ENCODE measurements at regions not wholly inside any gene's neighbourhood (a gene's known extent, or its start where the extent isn't known, plus 50 kb on each side); places are given as distances from the start of the nearest gene placed in this dataset.

GRCh38 chr10:36388166-36388565 lies 737.2 kb upstream of the ANKRD30A start:
- CTCF ChIA-PET = interaction anchor here (0.6 kb wide), 1 partner anchor 449 kb away, joined by 4 read pairs; no protein-coding TSS in a partner anchor
- TF ChIP-seq CTCF (IDR thresholded peaks at IDR 0.05; ENCODE audit: extremely low read depth in 1 of 2, insufficient read depth in 1 of 2, low read depth in 1 of 2, low read length in 2 of 2) (no peak), POLR2AphosphoS5 (IDR thresholded peaks at IDR 0.05; ENCODE audit: insufficient read depth, low read depth, low read length) (no peak), MAX (IDR thresholded peaks at IDR 0.05; ENCODE audit: insufficient read depth, insufficient read length) (no peak), EZH2 (IDR thresholded peaks at IDR 0.05; ENCODE audit: borderline replicate concordance, low read depth, low read length, severe bottlenecking) (no peak), MYC (IDR thresholded peaks at IDR 0.05; ENCODE audit: low read depth, low read length) (no peak), POLR2A (IDR thresholded peaks at IDR 0.05; ENCODE audit: low read depth, low read length) (no peak), JUN (IDR thresholded peaks at IDR 0.05; ENCODE audit: borderline replicate concordance, insufficient read depth, insufficient read length, low read depth) (no peak)
- H3K9me3 ChIP-seq (replicated peaks; ENCODE audit: control insufficient read depth, insufficient read depth, low read length) = no peaks in the 10 kb centered on the region
- H3K27ac ChIP-seq (ENCODE audit: insufficient read depth, low read depth, low read length) = no peak overlapping the region
- intact Hi-C loops (cut with micrococcal nuclease) (no loop called here), dilution Hi-C loops (cut with MboI; ENCODE audit: extremely low pct_ligation_motif_present, low sequenced_read_pairs) (no loop called here)
- no peak for FAIRE-seq
- H3K4me2 ChIP-seq (ENCODE audit: insufficient read depth, low read length) = no peak overlapping the region
- no peaks in the 10 kb centered on the region for H3K4me1 ChIP-seq (ENCODE audit: control insufficient read depth, extremely low read depth, insufficient read depth, low read length)
- H2AFZ ChIP-seq (ENCODE audit: low read depth, low read length) = no peak overlapping the region
- no peak overlapping the region for H3K4me3 ChIP-seq (replicated peaks in 1 of 3; ENCODE audit: insufficient read depth in 1 of 3, low read depth in 1 of 3, low read length in 3 of 3)
- BruUV-seq (replicated peaks) = no TSS peak
- H3K9ac ChIP-seq (replicated peaks; ENCODE audit: extremely low read depth, insufficient read depth, low read length) = no peak overlapping the region
- H3K27me3 ChIP-seq (ENCODE audit: control insufficient read depth in 2 of 2, insufficient read depth in 2 of 2, low read length in 2 of 2) = no peaks in the 10 kb centered on the region
- no peaks in the 10 kb centered on the region for H3K79me2 ChIP-seq (ENCODE audit: control insufficient read depth, insufficient read depth, low read length)
- POLR2A ChIA-PET = no interaction called here
- no peaks in the 10 kb centered on the region for H4K20me1 ChIP-seq (replicated peaks; ENCODE audit: control insufficient read depth, extremely low read depth, insufficient read depth, low read length)
- H3K9me1 ChIP-seq (replicated peaks; ENCODE audit: control insufficient read depth, extremely low read depth, insufficient read depth, low read length) = no peaks in the 10 kb centered on the region
- DNase-seq (ENCODE audit: low read depth, low spot score) = no peak
- H3K36me3 ChIP-seq (ENCODE audit: control insufficient read depth in 2 of 2, extremely low read depth in 1 of 2, insufficient read depth in 2 of 2, low read length in 2 of 2) = no peaks in the 10 kb centered on the region

All from endothelial cell of umbilical vein (primary cell).